ENCODE measurements at regions not wholly inside any gene's neighbourhood (a gene's known extent, or its start where the extent isn't known, plus 50 kb on each side); places are given as distances from the start of the nearest gene placed in this dataset.

DNA sequence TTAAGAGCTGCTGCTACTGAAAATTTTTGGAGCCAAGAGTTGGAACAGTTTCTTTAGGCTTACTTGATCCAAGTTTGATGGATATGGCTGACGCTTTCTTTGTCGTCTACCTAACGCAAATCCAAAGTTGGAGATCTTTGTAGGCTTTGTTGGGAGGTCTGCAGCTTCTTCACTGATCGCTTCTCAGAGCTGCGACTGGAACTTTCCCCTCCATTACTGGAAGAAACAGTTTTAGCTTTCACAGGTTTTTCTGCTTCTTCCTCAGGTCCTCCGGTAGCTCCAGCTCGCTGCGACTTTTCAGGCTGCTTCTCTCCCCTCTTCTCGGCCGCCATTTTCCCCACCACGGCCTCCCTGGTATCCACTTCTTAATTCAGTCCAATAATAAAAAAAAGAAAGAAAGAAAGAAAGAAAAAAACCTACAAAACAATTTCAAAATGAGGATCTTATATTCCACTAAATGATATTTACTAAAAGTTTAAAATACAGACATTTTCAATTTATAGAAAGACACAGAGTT is 178.1 kb upstream of the HMGA2 start:
- no peak for TF ChIP-seq EZH2phosphoT487 (IDR thresholded peaks at IDR 0.05; ENCODE audit: borderline replicate concordance, low read length)
- TF ChIP-seq, protein P1, sequence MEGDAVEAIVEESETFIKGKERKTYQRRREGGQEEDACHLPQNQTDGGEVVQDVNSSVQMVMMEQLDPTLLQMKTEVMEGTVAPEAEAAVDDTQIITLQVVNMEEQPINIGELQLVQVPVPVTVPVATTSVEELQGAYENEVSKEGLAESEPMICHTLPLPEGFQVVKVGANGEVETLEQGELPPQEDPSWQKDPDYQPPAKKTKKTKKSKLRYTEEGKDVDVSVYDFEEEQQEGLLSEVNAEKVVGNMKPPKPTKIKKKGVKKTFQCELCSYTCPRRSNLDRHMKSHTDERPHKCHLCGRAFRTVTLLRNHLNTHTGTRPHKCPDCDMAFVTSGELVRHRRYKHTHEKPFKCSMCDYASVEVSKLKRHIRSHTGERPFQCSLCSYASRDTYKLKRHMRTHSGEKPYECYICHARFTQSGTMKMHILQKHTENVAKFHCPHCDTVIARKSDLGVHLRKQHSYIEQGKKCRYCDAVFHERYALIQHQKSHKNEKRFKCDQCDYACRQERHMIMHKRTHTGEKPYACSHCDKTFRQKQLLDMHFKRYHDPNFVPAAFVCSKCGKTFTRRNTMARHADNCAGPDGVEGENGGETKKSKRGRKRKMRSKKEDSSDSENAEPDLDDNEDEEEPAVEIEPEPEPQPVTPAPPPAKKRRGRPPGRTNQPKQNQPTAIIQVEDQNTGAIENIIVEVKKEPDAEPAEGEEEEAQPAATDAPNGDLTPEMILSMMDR (conservative IDR thresholded peaks at IDR 0.05; ENCODE audit: low read depth, low read length), result no peak
